ENCODE measurements at regions not wholly inside any gene's neighbourhood (a gene's known extent, or its start where the extent isn't known, plus 50 kb on each side); places are given as distances from the start of the nearest gene placed in this dataset. TPM values are rescaled to one million over a fixed set of nuclear protein-coding genes. Genes with fewer than 3 reads are reported as not detected.

DNA sequence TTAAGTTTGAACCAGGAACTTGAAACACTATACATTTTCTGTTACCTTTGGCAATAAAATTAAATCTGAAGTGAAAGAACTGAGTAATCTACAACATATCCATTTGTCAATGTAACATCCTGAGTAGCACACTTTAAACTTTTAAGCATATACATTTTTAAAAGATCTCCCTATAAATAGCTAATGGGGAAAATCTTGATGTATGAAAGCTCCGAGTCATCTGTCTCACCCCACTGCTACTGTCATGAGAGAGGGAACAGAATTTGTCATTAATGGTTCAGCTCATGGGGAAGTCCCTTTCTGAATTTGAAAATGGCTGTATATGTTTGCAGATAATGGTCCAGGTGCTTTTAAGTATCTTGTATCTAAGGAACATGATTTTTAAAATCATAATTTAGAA, 55.2 kb upstream of the NOX3 start:
- no peak for DNase-seq
- no peaks in the 10 kb centered on the region for H3K9me3 Mint-ChIP-seq (ENCODE audit: unreplicated experiment)
- H3K4me3 Mint-ChIP-seq (ENCODE audit: unreplicated experiment): no peak overlapping the region
- TF ChIP-seq, protein P1, sequence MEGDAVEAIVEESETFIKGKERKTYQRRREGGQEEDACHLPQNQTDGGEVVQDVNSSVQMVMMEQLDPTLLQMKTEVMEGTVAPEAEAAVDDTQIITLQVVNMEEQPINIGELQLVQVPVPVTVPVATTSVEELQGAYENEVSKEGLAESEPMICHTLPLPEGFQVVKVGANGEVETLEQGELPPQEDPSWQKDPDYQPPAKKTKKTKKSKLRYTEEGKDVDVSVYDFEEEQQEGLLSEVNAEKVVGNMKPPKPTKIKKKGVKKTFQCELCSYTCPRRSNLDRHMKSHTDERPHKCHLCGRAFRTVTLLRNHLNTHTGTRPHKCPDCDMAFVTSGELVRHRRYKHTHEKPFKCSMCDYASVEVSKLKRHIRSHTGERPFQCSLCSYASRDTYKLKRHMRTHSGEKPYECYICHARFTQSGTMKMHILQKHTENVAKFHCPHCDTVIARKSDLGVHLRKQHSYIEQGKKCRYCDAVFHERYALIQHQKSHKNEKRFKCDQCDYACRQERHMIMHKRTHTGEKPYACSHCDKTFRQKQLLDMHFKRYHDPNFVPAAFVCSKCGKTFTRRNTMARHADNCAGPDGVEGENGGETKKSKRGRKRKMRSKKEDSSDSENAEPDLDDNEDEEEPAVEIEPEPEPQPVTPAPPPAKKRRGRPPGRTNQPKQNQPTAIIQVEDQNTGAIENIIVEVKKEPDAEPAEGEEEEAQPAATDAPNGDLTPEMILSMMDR (IDR thresholded peaks at IDR 0.05; ENCODE audit: partially characterized antibody, unreplicated experiment): no peak
- H3K27me3 Mint-ChIP-seq (ENCODE audit: unreplicated experiment): no peaks in the 10 kb centered on the region
- H3K36me3 Mint-ChIP-seq (ENCODE audit: unreplicated experiment): no peaks in the 10 kb centered on the region
- H3K27ac Mint-ChIP-seq (ENCODE audit: unreplicated experiment): no peak overlapping the region
- peaks cover 2% of the 10 kb centered on the region for H3K4me1 Mint-ChIP-seq (ENCODE audit: low read depth, unreplicated experiment)

DNA sequence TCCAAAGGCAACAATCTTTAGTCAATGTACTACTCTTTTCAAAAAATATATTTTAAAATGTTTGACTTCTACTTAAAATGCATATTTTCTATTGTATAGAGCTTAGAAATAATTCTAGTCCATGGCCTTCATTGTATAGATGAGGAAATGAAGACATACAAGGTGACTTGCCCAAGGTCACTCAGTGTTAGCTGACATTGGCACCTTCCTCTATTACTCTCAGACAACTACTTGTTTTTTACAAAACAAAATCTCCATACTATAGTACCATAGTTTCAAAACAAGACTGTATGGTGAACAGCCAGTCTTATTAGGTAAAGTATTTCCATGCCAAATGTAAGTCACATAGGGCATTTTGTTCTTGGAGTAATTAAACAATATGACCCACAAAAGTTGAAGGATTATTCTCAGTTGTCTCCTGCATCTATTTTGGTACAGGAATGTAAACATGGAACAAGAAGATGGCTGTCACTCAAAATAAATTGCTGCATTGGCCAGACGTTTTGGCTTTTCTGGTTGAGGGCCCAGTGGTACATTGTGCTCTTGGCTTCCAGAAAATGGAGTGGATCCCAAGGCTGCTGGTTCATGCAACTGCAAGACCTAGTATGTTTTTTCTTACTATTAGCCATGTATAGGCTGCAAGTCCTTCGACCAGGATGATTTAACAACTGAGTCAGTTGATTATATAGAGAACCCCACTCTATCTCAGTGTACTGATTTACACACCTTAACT, 54.3 kb upstream of the NOX3 start:
- Mint-ChIP-seq H3K27me3 (ENCODE audit: unreplicated experiment) (no peaks in the 10 kb centered on the region), H3K36me3 (ENCODE audit: unreplicated experiment) (no peaks in the 10 kb centered on the region), H3K4me1 (ENCODE audit: low read depth, unreplicated experiment) (peaks cover 2% of the 10 kb centered on the region), H3K4me3 (ENCODE audit: unreplicated experiment) (no peak overlapping the region), H3K27ac (ENCODE audit: unreplicated experiment) (no peak overlapping the region), H3K9me3 (ENCODE audit: unreplicated experiment) (no peaks in the 10 kb centered on the region)
- TF ChIP-seq, protein P1 (IDR thresholded peaks at IDR 0.05; ENCODE audit: partially characterized antibody, unreplicated experiment): no peak
- DNase-seq: no peak

DNA sequence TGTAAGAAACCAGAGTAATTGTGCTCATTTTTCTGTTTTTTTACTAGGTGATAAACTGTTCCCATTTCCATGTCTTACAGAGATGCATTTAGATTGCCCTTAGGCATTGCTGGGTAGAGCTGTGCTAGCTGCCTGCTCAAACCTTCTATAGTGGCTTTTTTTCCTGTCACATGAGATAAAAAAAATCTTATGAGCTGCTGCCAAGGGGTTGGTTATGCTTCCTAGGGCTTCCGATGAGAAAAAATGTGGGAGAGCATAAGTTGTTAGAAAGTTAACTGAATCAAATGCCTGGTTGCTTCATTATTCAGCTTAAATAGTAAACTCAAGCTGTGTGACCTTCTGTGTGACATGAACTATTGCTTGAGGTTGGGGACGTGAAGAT, 50.0 kb upstream of the NOX3 start:
- peaks cover 3% of the 10 kb centered on the region for H3K36me3 Mint-ChIP-seq (ENCODE audit: unreplicated experiment)
- no peak for DNase-seq
- H3K27me3 Mint-ChIP-seq (ENCODE audit: unreplicated experiment): no peaks in the 10 kb centered on the region
- peaks cover 2% of the 10 kb centered on the region for H3K4me1 Mint-ChIP-seq (ENCODE audit: low read depth, unreplicated experiment)
- no peak overlapping the region for H3K27ac Mint-ChIP-seq (ENCODE audit: unreplicated experiment)
- TF ChIP-seq, protein P1 (IDR thresholded peaks at IDR 0.05; ENCODE audit: partially characterized antibody, unreplicated experiment): no peak
- no peaks in the 10 kb centered on the region for H3K9me3 Mint-ChIP-seq (ENCODE audit: unreplicated experiment)
- H3K4me3 Mint-ChIP-seq (ENCODE audit: unreplicated experiment): no peak overlapping the region

Small RNA genes in the stretch of these regions (microRNA-seq; reads per million reads assigned to microRNA genes)
- not detected for gene MIR1202 (ENCODE audit: unreplicated experiment)
